SK-N-SH (cell line): ENCODE measurements at regions not wholly inside any gene's neighbourhood (a gene's known extent, or its start where the extent isn't known, plus 50 kb on each side); places are given as distances from the start of the nearest gene placed in this dataset.
A peak's percentile ranks its signal among the peaks of the same experiment; 100 is the strongest.

Experiments used
- CTCF ChIA-PET: fragments of 300-600, 350-600 bp; formaldehyde crosslinking; extraction: SDS; loops from one replicate; lab custom pipeline; 2021; lab: Yijun Ruan, JAX
- POLR2A ChIA-PET: fragments of 350-600 bp; sonication (Branson Sonifier 250); formaldehyde crosslinking; extraction: SDS; loops from one replicate; lab custom pipeline; 2020; ENCODE audit warnings: antibody characterized with exemption, inconsistent platforms; lab: Yijun Ruan, JAX
- DNase-seq: peaks from one replicate; pipeline ENCODE4 v3.0.0; 2012
- H2AFZ ChIP-seq: fragments of 200-600 bp; sonication (generic); 2 replicates; pipeline ENCODE4 v1.8.1; 2016; ENCODE audit warnings: antibody characterized with exemption, mild to moderate bottlenecking, low read depth
- H3F3A ChIP-seq: fragments of 200-600 bp; sonication (generic); replicated peaks from 2 replicates; pipeline ENCODE3; 2016; ENCODE audit warnings: antibody characterized with exemption, mild to moderate bottlenecking; ENCODE audit not compliant: insufficient read depth
- H3K27ac ChIP-seq, 2 experiments: fragments of 200-500 bp in 1 of 2; fragments of 200-600 bp in 1 of 2; sonication (Bioruptor generic) in 1 of 2; sonication (generic), shearing (Covaris generic) in 1 of 2; 2 replicates each; pipeline versions ENCODE4 v1.5.1 to v1.6.1; 2014 to 2016; ENCODE audit warnings: low read depth in 2 of 2, inconsistent platforms in 1 of 2, low read length in 1 of 2, mild to moderate bottlenecking in 1 of 2, mixed read lengths in 1 of 2
- H3K27me3 ChIP-seq: fragments of 200-600 bp; sonication (generic), shearing (Covaris generic); 2 replicates; pipeline ENCODE4 v1.6.1; 2016; ENCODE audit warnings: mixed run types; ENCODE audit not compliant: insufficient read depth
- H3K36me3 ChIP-seq, 2 experiments: fragments of 200-500 bp in 1 of 2; fragments of 200-600 bp in 1 of 2; sonication (Bioruptor generic) in 1 of 2; sonication (generic) in 1 of 2; replicated peaks in 1 of 2; 2 replicates each; pipeline versions ENCODE3 to v1.5.1; 2014 to 2016; ENCODE audit warnings: low read length in 1 of 2, mild to moderate bottlenecking in 1 of 2; ENCODE audit not compliant: insufficient read depth in 2 of 2, control insufficient read depth in 1 of 2
- H3K4me1 ChIP-seq, 2 experiments: fragments of 200-500 bp in 1 of 2; fragments of 200-600 bp in 1 of 2; sonication (Bioruptor generic) in 1 of 2; sonication (generic), shearing (Covaris generic) in 1 of 2; 2 replicates each; pipeline versions ENCODE4 v1.5.1 to v1.6.1; 2014 to 2016; ENCODE audit warnings: low read depth in 1 of 2, low read length in 1 of 2, mixed run types in 1 of 2; ENCODE audit not compliant: insufficient read depth in 2 of 2, control insufficient read depth in 1 of 2
- H3K4me2 ChIP-seq: fragments of 200-600 bp; sonication (generic), shearing (Covaris generic); 2 replicates; pipeline ENCODE4 v1.6.1; 2017; ENCODE audit warnings: mixed run types
- H3K4me3 ChIP-seq, 2 experiments: fragments of 200-500 bp in 1 of 2; fragments of 200-600 bp in 1 of 2; sonication (Bioruptor generic) in 1 of 2; sonication (generic), shearing (Covaris generic) in 1 of 2; 2 replicates each; pipeline versions ENCODE4 v1.5.1 to v1.8.1; 2014 to 2016; ENCODE audit warnings: low read depth in 2 of 2, inconsistent platforms in 1 of 2, low read length in 1 of 2, mild to moderate bottlenecking in 1 of 2, mixed read lengths in 1 of 2, moderate library complexity in 1 of 2
- H3K79me2 ChIP-seq: fragments of 200-600 bp; sonication (generic); 2 replicates; pipeline ENCODE4 v1.8.1; 2017; ENCODE audit warnings: mild to moderate bottlenecking; ENCODE audit not compliant: insufficient read depth
- H3K9ac ChIP-seq: fragments of 200-600 bp; sonication (generic); 2 replicates; pipeline ENCODE4 v1.6.1; 2017; ENCODE audit warnings: mixed run types
- H3K9me2 ChIP-seq: fragments of 200-600 bp; sonication (generic); 2 replicates; pipeline ENCODE4 v1.6.1; 2017; ENCODE audit warnings: mixed run types
- H3K9me3 ChIP-seq: fragments of 200-600 bp; sonication (generic); 2 replicates; pipeline ENCODE4 v1.6.1; 2017; ENCODE audit warnings: mixed run types, mild to moderate bottlenecking, moderate library complexity
- H4K20me1 ChIP-seq: fragments of 200-600 bp; sonication (generic); 2 replicates; pipeline ENCODE4 v1.6.1; 2017; ENCODE audit warnings: mild to moderate bottlenecking, mixed run types; ENCODE audit not compliant: insufficient read depth
- CHD2 ChIP-seq: fragments of 150-350 bp; IDR thresholded peaks from 2 replicates; pipeline ENCODE4 v1.6.1; 2018; ENCODE audit warnings: low read length; ENCODE audit not compliant: partially characterized antibody
- ELF1 ChIP-seq: IDR thresholded peaks from 2 replicates; pipeline ENCODE4 v1.4.0; 2012
- MEF2A ChIP-seq: IDR thresholded peaks from 2 replicates; pipeline ENCODE4 v1.4.0; 2012; ENCODE audit warnings: low read depth, borderline replicate concordance
- RAD21 ChIP-seq: IDR thresholded peaks from 2 replicates; pipeline ENCODE4 v1.6.1; 2012; ENCODE audit warnings: mild to moderate bottlenecking, low read length
- TCF12 ChIP-seq: IDR thresholded peaks from 2 replicates; pipeline ENCODE4 v1.4.0; 2012
- USF1 ChIP-seq: IDR thresholded peaks from 2 replicates; pipeline ENCODE4 v1.4.0; 2012; ENCODE audit warnings: low read depth, borderline replicate concordance
- USF2 ChIP-seq: fragments of 150-350 bp; IDR thresholded peaks from 2 replicates; pipeline ENCODE4 v1.6.1; 2017; ENCODE audit warnings: antibody characterized with exemption, low read length, low read depth, borderline replicate concordance
- WGBS: methylation state at CpG from one replicate; pipeline ENCODE4 v1.1.6; 2017; ENCODE audit warnings: low lambda C conversion rate; 5-methylcytosine and 5-hydroxymethylcytosine counted together
- TF ChIP-seq, protein P1 (sequence below): IDR thresholded peaks from 2 replicates; pipeline ENCODE4 v1.4.0; 2012; ENCODE audit warnings: low read depth
- TF ChIP-seq, protein P2 (sequence below): IDR thresholded peaks from 2 replicates; pipeline ENCODE4 v1.4.0; 2012; ENCODE audit warnings: low read depth, borderline replicate concordance

DNA sequence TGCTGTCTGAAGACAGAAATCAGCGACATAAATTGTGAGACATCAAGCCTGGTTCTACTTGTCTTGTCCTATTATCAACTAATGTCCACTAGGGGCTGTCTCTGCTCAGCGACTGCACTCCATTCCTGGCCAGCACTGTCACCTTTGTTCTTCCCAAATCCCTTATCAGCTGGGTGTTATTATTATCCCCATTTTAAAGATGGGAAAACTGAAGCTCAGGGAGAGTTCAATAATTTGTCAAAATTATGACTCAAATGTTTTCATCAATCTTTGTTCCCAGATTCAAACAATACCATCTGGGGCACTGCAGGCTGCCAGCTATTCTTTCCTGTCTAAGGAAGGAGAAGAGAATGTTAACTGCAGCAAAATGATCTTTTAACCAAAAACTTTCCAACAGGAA, 431.6 kb upstream of the NFE2L3 start:
- ChIA-PET POLR2A (no interaction called here), CTCF (interaction anchor here (0.5 to 1.8 kb wide), 24 partner anchors 9 to 461 kb away, joined by 3 to 15 read pairs (median 4); no protein-coding TSS in a partner anchor)
- 21% methylated on average over 2 of the region's 2 CpGs for WGBS

GRCh38 chr7:25722856-25723255, 429.1 kb upstream of the NFE2L3 start:
- no peaks in the 10 kb centered on the region for H3K9me3 ChIP-seq
- peaks cover 0 to 5% of the 10 kb centered on the region in 2 experiments; a peak in 1 of 4 replicates for H3K4me1 ChIP-seq
- no peaks in the 10 kb centered on the region for H3F3A ChIP-seq
- H3K9me2 ChIP-seq: no peaks in the 10 kb centered on the region
- H3K79me2 ChIP-seq: no peaks in the 10 kb centered on the region
- DNase-seq: no peak
- H2AFZ ChIP-seq: no peak overlapping the region
- H3K36me3 ChIP-seq: no peaks in the 10 kb centered on the region
- no peaks in the 10 kb centered on the region for H3K27me3 ChIP-seq
- no peak overlapping the region for H3K4me2 ChIP-seq
- no peak overlapping the region for H3K27ac ChIP-seq
- ChIA-PET CTCF (interaction anchor here (0.9 to 1.7 kb wide), 7 partner anchors 11 to 130 kb away, joined by 3 to 8 read pairs (median 3); no protein-coding TSS in a partner anchor), POLR2A (no interaction called here)
- no peaks in the 10 kb centered on the region for H4K20me1 ChIP-seq
- no peak overlapping the region for H3K9ac ChIP-seq
- TF ChIP-seq CHD2: no peak
- 6% methylated on average over 1 of the region's 1 CpG for WGBS
- H3K4me3 ChIP-seq: no peak overlapping the region

More for the DNA sequence above, 431.6 kb upstream of the NFE2L3 start:
- H3K4me1 ChIP-seq: no peaks in the 10 kb centered on the region
- no peak overlapping the region for H3K27ac ChIP-seq
- H3F3A ChIP-seq: no peaks in the 10 kb centered on the region
- H3K36me3 ChIP-seq: no peaks in the 10 kb centered on the region
- no peaks in the 10 kb centered on the region for H4K20me1 ChIP-seq
- H3K9me2 ChIP-seq: no peaks in the 10 kb centered on the region
- H3K27me3 ChIP-seq: no peaks in the 10 kb centered on the region
- no peak overlapping the region for H3K4me3 ChIP-seq
- no peak overlapping the region for H3K9ac ChIP-seq
- peak; percentile 39 for DNase-seq
- H3K4me2 ChIP-seq: no peak overlapping the region
- H3K9me3 ChIP-seq: no peaks in the 10 kb centered on the region
- no peak for TF ChIP-seq ELF1
- no peak for TF ChIP-seq USF1
- TF ChIP-seq, protein P1, sequence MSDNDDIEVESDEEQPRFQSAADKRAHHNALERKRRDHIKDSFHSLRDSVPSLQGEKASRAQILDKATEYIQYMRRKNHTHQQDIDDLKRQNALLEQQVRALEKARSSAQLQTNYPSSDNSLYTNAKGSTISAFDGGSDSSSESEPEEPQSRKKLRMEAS: no peak
- peak; percentile 59 for TF ChIP-seq RAD21
- TF ChIP-seq MEF2A: no peak
- no peaks in the 10 kb centered on the region for H3K79me2 ChIP-seq
- H2AFZ ChIP-seq: no peak overlapping the region

GRCh38 chr7:25725451-25725850, 426.5 kb upstream of the NFE2L3 start:
- no peaks in the 10 kb centered on the region for H3K79me2 ChIP-seq
- H3K9ac ChIP-seq: no peak overlapping the region
- H2AFZ ChIP-seq: no peak overlapping the region
- ChIA-PET POLR2A (no interaction called here), CTCF (interaction anchor here (1.2 to 2.2 kb wide), 4 partner anchors 9 to 160 kb away, joined by 3 to 8 read pairs (median 4); no protein-coding TSS in a partner anchor)
- TF ChIP-seq, protein P2, sequence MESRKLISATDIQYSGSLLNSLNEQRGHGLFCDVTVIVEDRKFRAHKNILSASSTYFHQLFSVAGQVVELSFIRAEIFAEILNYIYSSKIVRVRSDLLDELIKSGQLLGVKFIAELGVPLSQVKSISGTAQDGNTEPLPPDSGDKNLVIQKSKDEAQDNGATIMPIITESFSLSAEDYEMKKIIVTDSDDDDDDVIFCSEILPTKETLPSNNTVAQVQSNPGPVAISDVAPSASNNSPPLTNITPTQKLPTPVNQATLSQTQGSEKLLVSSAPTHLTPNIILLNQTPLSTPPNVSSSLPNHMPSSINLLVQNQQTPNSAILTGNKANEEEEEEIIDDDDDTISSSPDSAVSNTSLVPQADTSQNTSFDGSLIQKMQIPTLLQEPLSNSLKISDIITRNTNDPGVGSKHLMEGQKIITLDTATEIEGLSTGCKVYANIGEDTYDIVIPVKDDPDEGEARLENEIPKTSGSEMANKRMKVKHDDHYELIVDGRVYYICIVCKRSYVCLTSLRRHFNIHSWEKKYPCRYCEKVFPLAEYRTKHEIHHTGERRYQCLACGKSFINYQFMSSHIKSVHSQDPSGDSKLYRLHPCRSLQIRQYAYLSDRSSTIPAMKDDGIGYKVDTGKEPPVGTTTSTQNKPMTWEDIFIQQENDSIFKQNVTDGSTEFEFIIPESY: no peak
- TF ChIP-seq TCF12: no peak
- TF ChIP-seq USF2: no peak
- H3K4me2 ChIP-seq: no peak overlapping the region
- H3F3A ChIP-seq: no peaks in the 10 kb centered on the region
- no peaks in the 10 kb centered on the region for H3K9me2 ChIP-seq
- no peak for DNase-seq
- no peaks in the 10 kb centered on the region for H3K9me3 ChIP-seq
- no peaks in the 10 kb centered on the region for H3K27me3 ChIP-seq
- H3K36me3 ChIP-seq: no peaks in the 10 kb centered on the region
- 15% methylated on average over 2 of the region's 2 CpGs for WGBS
- H3K27ac ChIP-seq: no peak overlapping the region
- H4K20me1 ChIP-seq: no peaks in the 10 kb centered on the region
- no peak overlapping the region for H3K4me3 ChIP-seq
- H3K4me1 ChIP-seq: peaks cover 0 to 5% of the 10 kb centered on the region in 2 experiments; a peak in 1 of 4 replicates
